MM.1S (cell line): ENCODE measurements at regions not wholly inside any gene's neighbourhood (a gene's known extent, or its start where the extent isn't known, plus 50 kb on each side); places are given as distances from the start of the nearest gene placed in this dataset.

Experiments used
- DNase-seq: peaks from one replicate; pipeline ENCODE4 v3.0.0-alpha.2; 2015
- H2AFZ ChIP-seq: fragments of 300-600 bp; sonication (generic); 2 replicates; pipeline ENCODE4 v1.6.0; 2016; ENCODE audit warnings: antibody characterized with exemption, low read length
- H3F3A ChIP-seq: fragments of 300-600 bp; sonication (generic); 2 replicates; pipeline ENCODE4 v1.6.1; 2016; ENCODE audit warnings: mild to moderate bottlenecking, antibody characterized with exemption, low read length, moderate library complexity, mixed read lengths; ENCODE audit not compliant: insufficient read depth
- H3K27ac ChIP-seq: fragments of 300-600 bp; sonication (generic); 2 replicates; pipeline ENCODE4 v1.5.1; 2016; ENCODE audit warnings: mild to moderate bottlenecking, low read length
- H3K27me3 ChIP-seq: fragments of 300-600 bp; sonication (generic); replicated peaks from 2 replicates; pipeline ENCODE4 v1.6.0; 2016; ENCODE audit warnings: low read length; ENCODE audit not compliant: insufficient read depth
- H3K36me3 ChIP-seq: fragments of 300-600 bp; sonication (generic); replicated peaks from 2 replicates; pipeline ENCODE4 v1.6.1; 2016; ENCODE audit warnings: mild to moderate bottlenecking, low read length, mixed read lengths; ENCODE audit not compliant: insufficient read depth
- H3K4me1 ChIP-seq: fragments of 300-600 bp; sonication (generic); 2 replicates; pipeline ENCODE4 v1.6.1; 2016; ENCODE audit warnings: low read length, mixed read lengths
- H3K4me2 ChIP-seq: fragments of 300-600 bp; sonication (generic); 2 replicates; pipeline ENCODE4 v1.6.0; 2016; ENCODE audit warnings: low read depth, low read length
- H3K4me3 ChIP-seq: fragments of 300-600 bp; sonication (generic); 2 replicates; pipeline ENCODE4 v1.5.1; 2016; ENCODE audit warnings: low read length, mixed read lengths
- H3K79me2 ChIP-seq: fragments of 300-600 bp; sonication (generic); 2 replicates; pipeline ENCODE4 v1.6.1; 2016; ENCODE audit warnings: mixed run types, low read length, mixed read lengths
- H3K9ac ChIP-seq: fragments of 300-600 bp; sonication (generic); 2 replicates; pipeline ENCODE4 v1.6.1; 2016; ENCODE audit warnings: low read length, mixed read lengths
- H3K9me2 ChIP-seq: fragments of 300-600 bp; sonication (generic); replicated peaks from 2 replicates; pipeline ENCODE4 v1.6.1; 2016; ENCODE audit warnings: mild to moderate bottlenecking, low read length, mixed read lengths; ENCODE audit not compliant: insufficient read depth
- H3K9me3 ChIP-seq: fragments of 300-600 bp; sonication (generic); replicated peaks from 2 replicates; pipeline ENCODE4 v1.6.1; 2016; ENCODE audit warnings: mild to moderate bottlenecking, low read length, mixed read lengths; ENCODE audit not compliant: insufficient read depth
- H4K20me1 ChIP-seq: fragments of 300-600 bp; sonication (generic); 2 replicates; pipeline ENCODE4 v1.6.1; 2016; ENCODE audit warnings: mild to moderate bottlenecking, low read length, moderate library complexity, mixed read lengths; ENCODE audit not compliant: insufficient read depth
- CTCF ChIP-seq: fragments of 300-600 bp; sonication (generic); IDR thresholded peaks from 2 replicates; pipeline ENCODE4 v1.5.1; 2016; ENCODE audit warnings: antibody characterized with exemption, low read length, mixed read lengths
- EZH2 ChIP-seq: fragments of 300-600 bp; sonication (generic); optimal IDR thresholded peaks from 2 replicates; pipeline ENCODE3; 2017; ENCODE audit warnings: low read depth, mild to moderate bottlenecking, antibody characterized with exemption, low read length, mixed read lengths
- EZH2phosphoT487 ChIP-seq: fragments of 300-600 bp; sonication (generic); IDR thresholded peaks from 2 replicates; pipeline ENCODE4 v1.6.1; 2018; ENCODE audit warnings: antibody characterized with exemption, low read length

- TF ChIP-seq EZH2phosphoT487: no peak
- TF ChIP-seq EZH2: no peak
- TF ChIP-seq CTCF: no peak
- H3K9ac ChIP-seq: no peak overlapping the region
Observed at GRCh38 chr2:207296265-207296948, 130.7 kb upstream of the KLF7 start.

GRCh38 chr2:207300817-207301216, 135.1 kb upstream of the KLF7 start:
- H3K9me2 ChIP-seq: no peaks in the 10 kb centered on the region
- no peaks in the 10 kb centered on the region for H4K20me1 ChIP-seq
- H3K27ac ChIP-seq: no peak overlapping the region
- H3K4me3 ChIP-seq: no peak overlapping the region
- H3K79me2 ChIP-seq: no peaks in the 10 kb centered on the region
- no peaks in the 10 kb centered on the region for H3K27me3 ChIP-seq
- no peaks in the 10 kb centered on the region for H3F3A ChIP-seq
- TF ChIP-seq EZH2 (no peak), EZH2phosphoT487 (no peak), CTCF (no peak)
- H3K4me2 ChIP-seq: no peak overlapping the region
- H3K36me3 ChIP-seq: no peaks in the 10 kb centered on the region
- H2AFZ ChIP-seq: no peak overlapping the region
- no peak overlapping the region for H3K9ac ChIP-seq
- no peaks in the 10 kb centered on the region for H3K9me3 ChIP-seq
- DNase-seq: no peak
- H3K4me1 ChIP-seq: no peaks in the 10 kb centered on the region

More at GRCh38 chr2:207296265-207296948, 130.7 kb upstream of the KLF7 start:
- H3K4me1 ChIP-seq: no peaks in the 10 kb centered on the region
- no peaks in the 10 kb centered on the region for H3K36me3 ChIP-seq
- no peak overlapping the region for H3K4me3 ChIP-seq
- no peak overlapping the region for H3K27ac ChIP-seq
- H3K9me2 ChIP-seq: no peaks in the 10 kb centered on the region
- H2AFZ ChIP-seq: no peak overlapping the region
- no peak overlapping the region for H3K4me2 ChIP-seq
- H4K20me1 ChIP-seq: no peaks in the 10 kb centered on the region
- H3F3A ChIP-seq: no peaks in the 10 kb centered on the region
- H3K9me3 ChIP-seq: no peaks in the 10 kb centered on the region
- H3K27me3 ChIP-seq: no peaks in the 10 kb centered on the region
- H3K79me2 ChIP-seq: no peaks in the 10 kb centered on the region
- no peak for DNase-seq

GRCh38 chr2:207304761-207305160, 139.0 kb upstream of the KLF7 start:
- Histone ChIP-seq H3K9ac (no peak overlapping the region), H3K27ac (no peak overlapping the region)
- no peak for DNase-seq

More at GRCh38 chr2:207304761-207305160, 139.0 kb upstream of the KLF7 start:
- Histone ChIP-seq H3K27me3 (no peaks in the 10 kb centered on the region), H4K20me1 (no peaks in the 10 kb centered on the region), H3K4me3 (no peak overlapping the region), H2AFZ (no peak overlapping the region), H3K9me3 (no peaks in the 10 kb centered on the region), H3K79me2 (no peaks in the 10 kb centered on the region), H3K36me3 (no peaks in the 10 kb centered on the region), H3K4me1 (no peaks in the 10 kb centered on the region), H3K4me2 (no peak overlapping the region), H3K9me2 (no peaks in the 10 kb centered on the region), H3F3A (no peaks in the 10 kb centered on the region)
- TF ChIP-seq CTCF (no peak), EZH2phosphoT487 (no peak), EZH2 (no peak)
